Astrocyte (in vitro differentiated cells and primary cell): ENCODE measurements at regions not wholly inside any gene's neighbourhood (a gene's known extent, or its start where the extent isn't known, plus 50 kb on each side); places are given as distances from the start of the nearest gene placed in this dataset.

Experiments
- DNase-seq: peaks from one replicate; pipeline ENCODE4 v3.0.0-alpha.2; 2010; ENCODE audit warnings: low read depth
- FAIRE-seq: peaks from 2 replicates; lab custom pipeline; 2011; peaks lifted over from hg19 to GRCh38; lab: Jason Lieb, UNC
- H2AFZ ChIP-seq: 2 replicates; pipeline ENCODE4 v1.6.0; 2012; ENCODE audit warnings: low read depth, low read length, inconsistent platforms
- H3K27ac ChIP-seq: 2 replicates; pipeline ENCODE4 v1.5.1; 2011; ENCODE audit warnings: low read depth, low read length, inconsistent platforms
- H3K27me3 ChIP-seq: 2 replicates; pipeline ENCODE4 v1.6.0; 2011; ENCODE audit warnings: low read length, inconsistent platforms; ENCODE audit not compliant: insufficient read depth
- H3K36me3 ChIP-seq: 2 replicates; pipeline ENCODE4 v1.5.1; 2011; ENCODE audit warnings: low read length, inconsistent platforms; ENCODE audit not compliant: insufficient read depth
- H3K4me1 ChIP-seq: 2 replicates; pipeline ENCODE4 v1.5.1; 2011; ENCODE audit warnings: low read length, inconsistent platforms; ENCODE audit not compliant: insufficient read depth
- H3K4me2 ChIP-seq: 2 replicates; pipeline ENCODE4 v1.6.0; 2012; ENCODE audit warnings: low read length, inconsistent platforms
- H3K4me3 ChIP-seq: 2 replicates; pipeline ENCODE4 v1.5.1; 2011; ENCODE audit warnings: low read depth, mild to moderate bottlenecking, low read length, inconsistent platforms; ENCODE audit not compliant: insufficient read depth
- H3K79me2 ChIP-seq: 2 replicates; pipeline ENCODE4 v1.6.0; 2012; ENCODE audit warnings: mild to moderate bottlenecking, low read length, inconsistent platforms; ENCODE audit not compliant: insufficient read depth
- H3K9ac ChIP-seq: 2 replicates; pipeline ENCODE4 v1.6.0; 2012; ENCODE audit warnings: mild to moderate bottlenecking, low read length, inconsistent platforms
- H3K9me3 ChIP-seq: 2 replicates; pipeline ENCODE4 v1.5.1; 2012; ENCODE audit warnings: low read depth, mild to moderate bottlenecking, low read length, inconsistent platforms; ENCODE audit not compliant: insufficient read depth
- H4K20me1 ChIP-seq: 2 replicates; pipeline ENCODE4 v1.6.0; 2012; ENCODE audit warnings: low read length, inconsistent platforms; ENCODE audit not compliant: insufficient read depth
- H3K27ac Mint-ChIP-seq: one replicate; pipeline ENCODE4 v1.8.0; 2021; ENCODE audit warnings: mild to moderate bottlenecking, mixed read lengths; ENCODE audit not compliant: unreplicated experiment
- H3K27me3 Mint-ChIP-seq: one replicate; pipeline ENCODE4 v1.8.0; 2021; ENCODE audit warnings: low read depth, mixed read lengths; ENCODE audit not compliant: unreplicated experiment
- H3K36me3 Mint-ChIP-seq: one replicate; pipeline ENCODE4 v1.8.0; 2021; ENCODE audit warnings: low read depth, mixed read lengths; ENCODE audit not compliant: unreplicated experiment
- H3K4me1 Mint-ChIP-seq: one replicate; pipeline ENCODE4 v1.8.0; 2021; ENCODE audit warnings: low read depth, mixed read lengths; ENCODE audit not compliant: unreplicated experiment
- H3K4me3 Mint-ChIP-seq: one replicate; pipeline ENCODE4 v1.8.0; 2021; ENCODE audit warnings: mild to moderate bottlenecking, moderate library complexity, mixed read lengths; ENCODE audit not compliant: unreplicated experiment
- H3K9me3 Mint-ChIP-seq: one replicate; pipeline ENCODE4 v1.8.0; 2021; ENCODE audit warnings: mild to moderate bottlenecking, mixed read lengths; ENCODE audit not compliant: unreplicated experiment
- CTCF ChIP-seq: IDR thresholded peaks from 2 replicates; pipeline ENCODE4 v1.5.1; 2011; ENCODE audit warnings: low read depth, mild to moderate bottlenecking, inconsistent platforms, low read length, moderate library complexity; ENCODE audit not compliant: insufficient read depth
- EZH2 ChIP-seq: IDR thresholded peaks from 2 replicates; pipeline ENCODE4 v1.6.1; 2012; ENCODE audit warnings: mild to moderate bottlenecking, low read length, inconsistent platforms; ENCODE audit not compliant: insufficient read depth

DNA sequence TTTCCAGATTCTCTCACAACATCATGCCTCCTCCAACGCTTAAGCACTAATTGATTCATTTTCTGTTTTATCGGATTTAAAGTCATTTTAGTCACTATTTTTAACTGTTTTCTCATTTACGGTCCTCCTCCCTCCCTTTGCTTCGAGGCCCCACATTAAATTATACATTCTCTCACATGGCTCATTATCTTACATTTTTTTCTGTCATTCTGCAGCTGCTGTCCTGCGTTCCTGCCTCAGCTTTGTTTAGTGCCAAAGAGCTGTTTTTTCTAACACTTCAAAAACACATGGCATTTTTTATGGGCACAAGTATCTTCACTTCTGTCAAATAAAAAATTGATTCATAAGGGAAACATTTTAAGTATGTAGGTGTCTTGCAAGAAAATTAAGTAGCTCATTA, 130.1 kb upstream of the FST start:
- Histone ChIP-seq H2AFZ (no peak overlapping the region), H3K79me2 (no peaks in the 10 kb centered on the region), H3K9ac (no peak overlapping the region), H3K9me3 (no peaks in the 10 kb centered on the region), H3K27ac (no peak overlapping the region), H3K27me3 (no peaks in the 10 kb centered on the region), H3K4me2 (no peak overlapping the region), H3K36me3 (no peaks in the 10 kb centered on the region), H4K20me1 (no peaks in the 10 kb centered on the region), H3K4me3 (no peak overlapping the region), H3K4me1 (peaks cover 5% of the 10 kb centered on the region)
- Mint-ChIP-seq H3K36me3 (no peaks in the 10 kb centered on the region), H3K4me3 (no peak overlapping the region), H3K27ac (peak overlapping the region; percentile 1), H3K27me3 (no peaks in the 10 kb centered on the region), H3K4me1 (peaks cover 3% of the 10 kb centered on the region), H3K9me3 (peaks cover 10% of the 10 kb centered on the region)
- DNase-seq (no peak), FAIRE-seq (no peak)
- TF ChIP-seq EZH2 = no peak
- TF ChIP-seq CTCF = no peak

GRCh38 chr5:53350991-53351770, 129.2 kb upstream of the FST start:
- Histone ChIP-seq H3K36me3 (no peaks in the 10 kb centered on the region), H3K79me2 (no peaks in the 10 kb centered on the region), H3K4me1 (peaks cover 12% of the 10 kb centered on the region), H3K4me3 (no peak overlapping the region), H3K9me3 (no peaks in the 10 kb centered on the region), H3K9ac (no peak overlapping the region), H3K27me3 (no peaks in the 10 kb centered on the region), H3K4me2 (no peak overlapping the region), H4K20me1 (no peaks in the 10 kb centered on the region), H2AFZ (no peak overlapping the region), H3K27ac (no peak overlapping the region)
- Mint-ChIP-seq H3K27ac (no peak overlapping the region), H3K4me1 (peaks cover 3% of the 10 kb centered on the region), H3K36me3 (no peaks in the 10 kb centered on the region), H3K9me3 (peaks cover 10% of the 10 kb centered on the region), H3K4me3 (no peak overlapping the region), H3K27me3 (no peaks in the 10 kb centered on the region)
- no peak for DNase-seq
- TF ChIP-seq CTCF = no peak
- TF ChIP-seq EZH2 = no peak
- no peak for FAIRE-seq

GRCh38 chr5:53355316-53355715, 125.1 kb upstream of the FST start:
- peak; percentile 72 for DNase-seq
- H3K4me1 Mint-ChIP-seq = peaks cover 13% of the 10 kb centered on the region
- FAIRE-seq = no peak
- TF ChIP-seq CTCF (no peak), EZH2 (no peak)
- no peaks in the 10 kb centered on the region for H3K36me3 Mint-ChIP-seq
- H3K9me3 Mint-ChIP-seq = peaks cover 10% of the 10 kb centered on the region
- H4K20me1 ChIP-seq = no peaks in the 10 kb centered on the region
- no peak overlapping the region for H3K4me2 ChIP-seq
- peaks cover 30% of the 10 kb centered on the region for H3K4me1 ChIP-seq
- no peak overlapping the region for H2AFZ ChIP-seq
- H3K9ac ChIP-seq = no peak overlapping the region
- H3K4me3 ChIP-seq = no peak overlapping the region
- no peaks in the 10 kb centered on the region for H3K27me3 Mint-ChIP-seq
- no peak overlapping the region for H3K4me3 Mint-ChIP-seq
- no peak overlapping the region for H3K27ac Mint-ChIP-seq
- H3K27ac ChIP-seq = no peak overlapping the region
- H3K27me3 ChIP-seq = no peaks in the 10 kb centered on the region
- no peaks in the 10 kb centered on the region for H3K9me3 ChIP-seq
- no peaks in the 10 kb centered on the region for H3K36me3 ChIP-seq
- no peaks in the 10 kb centered on the region for H3K79me2 ChIP-seq
